Muscle of arm (tissue), 1 donor: ENCODE measurements at regions not wholly inside any gene's neighbourhood (a gene's known extent, or its start where the extent isn't known, plus 50 kb on each side); places are given as distances from the start of the nearest gene placed in this dataset.
"Not testable (repeated sequence)": the region's sequence is repeated elsewhere in the genome, so short reads cannot be mapped to it uniquely, and the experiment has no call there.

ENCODE experiments used
- DNase-seq: peaks from one replicate; pipeline ENCODE4 v3.0.0-alpha.2; 2013

DNA sequence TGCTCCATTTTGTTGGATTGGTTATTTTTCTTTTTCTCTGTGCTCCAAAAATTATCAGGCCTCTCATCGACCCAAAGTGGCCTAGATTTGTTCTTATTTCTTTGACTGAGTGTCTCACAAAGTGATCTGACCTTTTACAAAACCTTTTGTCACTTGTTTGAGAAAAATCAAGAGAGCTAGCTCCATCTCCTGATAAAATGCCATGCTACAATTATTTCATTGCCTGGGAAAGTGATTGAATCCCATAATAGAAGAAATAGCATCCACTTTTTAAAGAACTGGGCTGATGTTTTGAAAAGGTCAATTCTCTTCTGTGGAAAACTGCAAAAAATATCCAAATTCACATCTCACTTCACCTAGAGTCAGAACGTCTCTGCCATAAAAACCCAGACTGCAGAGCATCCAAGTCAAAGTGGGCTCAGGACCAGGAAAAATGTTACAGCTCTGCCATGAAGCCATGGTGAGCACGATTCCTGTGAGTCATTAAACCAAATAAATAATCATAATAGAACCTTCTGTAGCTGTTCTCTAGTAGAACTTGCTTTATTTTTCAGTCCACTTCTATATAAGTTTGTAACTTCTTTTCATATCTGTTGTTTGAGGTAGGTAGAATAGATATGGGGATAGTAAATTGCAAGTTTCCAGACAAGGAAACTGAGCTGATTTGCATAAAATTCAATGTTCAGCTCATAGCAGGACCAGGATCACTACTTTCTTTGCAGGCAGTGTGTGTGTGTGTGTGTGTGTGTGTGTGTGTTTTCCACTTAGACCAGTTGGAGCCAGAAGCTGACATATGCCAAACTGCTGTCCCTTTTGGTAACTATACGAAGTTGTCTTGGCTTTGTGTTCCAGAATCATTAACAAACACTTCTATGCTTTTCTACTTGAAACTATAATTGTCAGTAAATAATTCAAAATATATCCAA is 632.5 kb upstream of the ANKRD30A start:
- peak; percentile 67 for DNase-seq

DNA sequence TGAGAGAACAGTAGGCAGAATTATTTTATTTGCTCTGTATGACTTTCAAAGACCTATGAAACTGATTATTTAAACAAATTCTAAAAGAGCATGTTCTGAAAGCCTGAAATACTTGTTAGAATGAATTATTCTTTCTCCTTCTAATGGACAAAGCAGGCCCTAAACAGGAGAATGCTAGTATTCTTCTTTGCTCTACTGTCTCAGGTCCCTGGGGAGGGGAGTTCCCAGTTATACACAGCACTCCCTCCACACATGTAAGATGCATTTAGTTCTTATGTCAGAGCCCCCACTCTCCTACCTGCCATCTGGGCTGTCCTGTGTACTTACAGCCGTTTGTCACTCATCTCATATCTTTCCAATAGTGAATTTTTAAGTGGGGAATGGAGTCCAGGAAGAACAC is 633.5 kb upstream of the ANKRD30A start:
- no peak for DNase-seq

DNA sequence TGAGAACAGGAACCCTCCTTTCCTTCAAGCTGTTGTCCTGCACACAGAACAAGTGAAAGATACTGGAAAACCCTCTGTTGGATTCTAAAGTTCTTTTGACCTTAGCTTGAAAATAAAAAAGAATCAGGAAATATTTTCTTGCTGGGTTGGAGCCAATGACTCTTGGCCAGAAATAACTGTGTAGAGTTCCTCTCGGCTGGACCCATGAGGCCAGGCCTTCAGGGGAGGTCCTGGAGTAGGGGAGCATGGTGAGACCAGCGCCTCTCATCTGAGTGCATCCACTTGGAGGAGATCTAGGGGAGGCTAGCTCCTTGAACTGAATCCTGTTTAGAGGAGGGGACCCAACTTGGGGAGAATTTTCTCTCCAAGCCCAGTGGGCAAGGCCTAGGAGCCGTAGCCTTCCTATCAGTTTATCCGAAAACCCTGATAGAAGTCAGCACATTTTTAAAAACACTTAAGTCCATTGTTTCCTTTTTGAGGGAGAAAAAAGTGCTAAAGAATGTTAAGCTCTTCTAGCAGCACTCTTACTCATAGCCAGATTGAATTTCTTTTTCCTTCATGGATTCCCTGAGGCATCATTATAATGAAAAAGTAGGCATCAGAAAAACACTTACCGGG is 635.7 kb upstream of the ANKRD30A start:
- peak; percentile 69 for DNase-seq

DNA sequence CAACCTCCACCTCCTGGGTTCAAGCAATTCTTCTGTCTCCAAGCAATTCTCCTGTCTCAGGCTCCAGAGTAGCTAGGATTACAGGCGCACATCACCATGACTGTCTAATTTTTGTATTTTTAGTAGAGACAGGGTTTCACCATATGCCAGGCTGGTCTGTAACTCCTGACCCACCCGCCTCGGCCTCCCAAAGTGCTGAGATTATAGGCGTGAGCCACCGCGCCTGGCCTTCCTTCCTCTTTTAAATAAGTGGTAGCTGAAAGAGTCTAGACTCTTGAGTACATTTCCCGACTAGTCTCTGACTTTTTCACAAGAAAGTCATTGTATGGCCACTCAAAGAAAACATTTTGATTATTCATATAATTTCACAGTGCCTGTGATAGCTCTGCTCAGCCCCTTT is 636.2 kb upstream of the ANKRD30A start:
- DNase-seq, result no peak

DNA sequence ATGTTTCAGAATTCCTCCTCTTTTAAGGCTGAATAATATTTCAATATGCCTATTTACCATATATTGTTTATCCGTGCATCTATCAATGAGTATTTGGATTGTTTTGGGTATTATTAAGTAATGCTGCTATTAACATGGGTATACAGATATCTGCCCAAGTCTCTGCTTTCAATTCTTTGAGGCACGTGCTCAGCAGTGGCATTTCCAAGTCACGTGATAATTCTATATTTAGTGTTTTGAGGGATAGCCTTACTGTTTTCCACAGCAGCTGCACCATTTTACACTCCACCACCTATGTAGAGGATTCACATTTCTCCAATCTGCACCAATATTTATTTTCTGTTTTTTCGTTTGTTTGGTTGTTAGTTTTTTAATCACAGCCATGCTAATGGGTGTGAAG is 636.8 kb upstream of the ANKRD30A start:
- DNase-seq, result no peak

DNA sequence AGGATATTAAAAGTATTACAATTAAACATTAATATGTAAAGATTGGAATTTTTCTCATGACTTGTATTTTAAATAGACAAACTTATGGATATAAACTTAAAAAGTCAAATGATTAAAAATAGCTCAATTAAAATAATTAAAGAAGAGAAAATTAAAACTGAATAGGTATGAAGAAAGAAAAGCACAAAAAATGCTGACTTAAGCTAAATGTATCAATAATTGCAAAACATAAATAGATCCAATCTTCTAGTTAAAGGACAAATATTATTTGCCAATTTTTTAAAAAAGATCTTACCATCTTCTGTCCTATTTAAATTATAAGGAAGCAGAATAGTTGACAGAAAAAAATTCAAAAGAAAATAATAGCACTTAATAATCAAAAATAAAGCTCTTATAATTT is 646.3 kb upstream of the ANKRD30A start:
- no peak for DNase-seq

DNA sequence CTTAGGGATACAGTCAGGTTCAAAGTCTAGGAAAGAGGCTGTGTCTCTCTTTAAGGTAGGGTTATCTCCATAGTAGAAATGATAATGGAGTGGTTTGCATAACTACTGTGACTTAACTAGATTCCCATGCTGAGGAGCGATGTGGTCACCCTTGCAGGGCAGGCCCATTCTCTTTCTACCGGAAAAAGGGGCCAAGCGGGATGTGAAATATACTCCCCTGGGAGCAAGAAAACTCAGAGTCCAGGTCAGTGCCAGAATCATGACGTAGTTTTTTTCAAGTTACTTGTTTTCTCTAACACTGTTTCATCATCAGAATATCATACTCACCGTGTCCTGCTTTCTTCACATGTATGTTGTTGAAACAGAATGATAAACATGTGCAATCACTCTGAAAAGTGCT is 649.0 kb upstream of the ANKRD30A start:
- DNase-seq, result no peak

DNA sequence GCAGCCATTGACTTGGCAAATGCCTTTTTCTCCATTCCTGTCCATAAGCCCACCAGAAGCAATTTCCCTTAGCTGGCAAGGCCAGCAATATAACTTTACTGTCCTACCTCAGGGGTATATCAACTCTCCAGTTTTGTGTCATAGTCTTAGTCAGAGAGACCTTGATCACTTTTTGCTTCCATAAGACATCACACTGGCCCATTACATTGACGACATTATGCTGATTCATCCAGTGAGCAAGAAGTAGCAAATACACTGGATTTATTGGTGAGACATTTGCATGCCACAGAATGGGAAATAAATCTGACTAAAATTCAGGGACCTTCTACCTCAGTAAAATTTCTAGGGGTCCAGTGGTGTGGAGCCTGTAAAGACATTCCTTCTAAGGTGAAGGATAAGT is 649.7 kb upstream of the ANKRD30A start:
- DNase-seq, result no peak

DNA sequence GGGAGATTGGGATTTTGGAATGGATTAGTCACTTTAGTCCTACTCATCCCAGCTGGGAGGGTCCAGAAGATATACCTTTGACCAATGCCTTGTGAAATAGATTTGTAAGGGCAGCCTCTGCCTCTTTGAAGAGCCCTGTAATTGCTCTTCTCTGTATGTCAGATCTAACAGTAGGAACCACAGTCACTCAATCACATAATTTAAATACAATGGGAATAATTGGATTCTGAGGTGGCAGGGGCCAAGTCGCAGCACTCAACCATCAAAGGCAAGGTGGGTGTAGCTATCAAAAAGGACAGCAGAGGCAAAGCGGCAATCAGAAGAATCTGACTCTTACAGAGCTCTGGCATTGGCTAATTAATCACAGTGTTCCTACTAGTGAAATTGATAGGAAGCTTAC is 650.9 kb upstream of the ANKRD30A start:
- DNase-seq, result no peak

DNA sequence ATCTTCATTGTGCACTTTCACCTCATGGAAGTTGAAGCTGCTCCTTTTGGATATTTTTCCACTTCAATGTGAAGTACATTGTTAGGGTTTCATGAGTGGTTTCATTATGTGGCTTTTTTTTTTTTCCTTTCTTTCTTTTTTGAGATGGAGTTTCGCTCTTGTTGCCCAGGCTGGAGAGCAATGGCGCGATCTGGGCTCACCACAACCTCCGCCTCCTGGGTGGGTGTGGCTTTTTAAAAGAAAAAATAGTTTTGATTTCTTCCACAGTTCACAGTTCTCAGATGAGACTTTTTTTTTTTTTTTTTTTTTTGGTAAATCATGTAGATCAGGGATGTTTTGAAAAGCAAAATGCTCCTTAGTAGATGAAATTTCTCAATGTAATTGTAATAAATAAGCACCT is 652.3 kb upstream of the ANKRD30A start:
- DNase-seq, result no peak

DNA sequence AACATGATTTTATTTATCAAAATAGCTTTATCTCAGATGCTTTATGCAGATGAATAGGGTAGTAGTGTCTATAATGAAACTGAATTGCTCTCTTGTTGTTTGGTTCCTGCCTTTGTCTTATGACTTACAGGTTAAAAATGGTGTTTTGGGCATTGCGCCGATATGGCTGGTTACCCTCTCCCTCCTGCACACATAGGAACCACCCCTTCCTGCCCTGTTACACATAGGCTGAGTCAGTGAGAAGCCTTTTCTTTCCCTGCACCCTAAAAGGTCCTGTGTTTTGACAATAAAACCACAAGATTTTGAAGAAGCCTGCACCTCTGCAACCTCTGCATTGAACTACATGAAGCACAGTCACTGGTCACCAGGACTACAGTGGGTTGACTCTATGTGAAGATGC is 655.8 kb upstream of the ANKRD30A start:
- no peak for DNase-seq

DNA sequence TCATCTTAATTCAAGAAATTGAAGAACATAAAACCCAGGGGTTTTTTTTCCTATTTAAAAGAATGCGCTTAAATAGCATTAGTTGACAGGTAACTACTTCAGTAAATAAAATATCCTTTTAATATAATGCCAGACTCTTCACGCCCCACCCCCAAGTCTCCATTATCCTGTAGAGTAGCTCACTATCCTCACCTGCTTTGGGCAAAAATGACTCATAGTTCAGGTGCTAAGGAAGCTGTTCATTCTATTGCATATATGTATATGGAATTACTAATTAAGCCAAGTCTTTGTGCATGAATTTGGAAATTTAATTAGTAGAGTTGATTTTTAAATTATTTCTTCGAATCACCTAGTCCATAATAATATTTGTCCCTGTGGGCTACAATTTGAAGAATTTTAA is 656.8 kb upstream of the ANKRD30A start:
- no peak for DNase-seq

DNA sequence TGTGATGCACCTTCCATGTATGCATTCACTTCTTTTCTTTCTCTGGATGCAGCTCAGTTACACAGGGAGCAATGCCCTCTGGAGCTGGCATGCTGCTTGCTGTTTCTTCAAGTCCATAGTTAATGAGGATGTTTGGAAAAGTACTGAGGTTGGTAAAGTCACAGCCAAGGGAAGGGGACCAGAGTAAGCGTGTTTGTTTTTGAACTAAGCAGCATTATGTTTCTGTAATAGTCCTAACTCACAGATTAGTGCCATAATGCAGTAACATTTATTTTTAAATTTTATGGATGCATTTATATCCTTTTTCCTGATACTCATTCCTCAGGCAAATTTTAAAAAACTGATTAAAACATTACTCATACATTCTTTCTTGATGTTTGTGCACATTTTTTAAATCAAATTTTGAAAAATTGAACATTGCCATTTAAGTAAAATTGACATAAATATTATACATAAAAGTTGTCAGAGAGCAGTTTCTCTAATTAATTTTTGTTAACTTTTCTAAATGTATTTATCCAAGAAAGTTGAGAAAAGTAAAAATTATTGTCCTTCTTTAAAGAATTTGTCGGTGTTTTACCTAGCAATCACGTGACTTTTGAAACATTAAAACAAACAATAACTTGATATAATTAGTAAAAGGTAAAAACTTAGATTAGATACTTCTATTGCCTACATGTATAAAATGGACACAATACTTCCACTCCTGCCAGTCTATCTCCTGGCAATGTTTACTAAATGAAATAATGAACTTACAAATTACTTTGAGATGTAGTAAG is 659.6 kb upstream of the ANKRD30A start:
- DNase-seq, result no peak

DNA sequence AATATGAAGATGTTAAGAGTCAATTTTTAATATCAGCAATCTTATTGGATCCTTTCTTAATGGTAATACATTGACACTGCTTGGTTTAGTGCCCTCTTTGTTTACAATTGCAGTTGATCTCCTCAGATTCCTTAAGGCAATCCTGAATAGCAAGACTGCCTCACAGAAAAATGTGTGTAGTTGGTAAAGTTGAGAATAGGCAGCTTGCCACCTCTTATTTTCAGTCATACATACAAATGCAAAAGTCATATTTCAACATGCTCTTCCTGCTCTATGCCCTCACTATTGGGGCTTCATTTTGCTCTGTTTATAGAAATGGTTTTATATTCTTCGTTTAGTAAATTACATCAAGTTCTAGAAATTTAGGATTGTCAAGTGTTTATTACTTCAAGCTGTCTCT is 661.1 kb upstream of the ANKRD30A start:
- no peak for DNase-seq

DNA sequence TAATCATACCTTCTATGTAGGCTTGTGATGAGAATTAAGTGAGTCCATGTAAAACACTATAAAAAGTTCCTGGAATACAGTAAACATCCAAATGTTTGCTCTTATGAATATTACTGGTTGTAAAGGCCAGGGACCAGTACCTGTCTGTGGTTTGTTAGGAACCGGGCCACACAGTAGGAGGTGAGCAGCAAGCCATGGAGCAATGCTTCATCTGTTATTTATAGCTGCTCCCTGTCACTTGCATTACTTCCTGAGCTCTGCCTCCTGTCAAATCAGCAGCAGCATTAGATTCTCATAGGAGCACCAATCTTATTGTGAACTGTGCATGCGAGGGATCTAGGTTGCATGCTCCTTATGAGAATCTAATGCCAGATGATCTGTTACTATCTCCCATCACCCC is 662.0 kb upstream of the ANKRD30A start:
- no peak for DNase-seq

DNA sequence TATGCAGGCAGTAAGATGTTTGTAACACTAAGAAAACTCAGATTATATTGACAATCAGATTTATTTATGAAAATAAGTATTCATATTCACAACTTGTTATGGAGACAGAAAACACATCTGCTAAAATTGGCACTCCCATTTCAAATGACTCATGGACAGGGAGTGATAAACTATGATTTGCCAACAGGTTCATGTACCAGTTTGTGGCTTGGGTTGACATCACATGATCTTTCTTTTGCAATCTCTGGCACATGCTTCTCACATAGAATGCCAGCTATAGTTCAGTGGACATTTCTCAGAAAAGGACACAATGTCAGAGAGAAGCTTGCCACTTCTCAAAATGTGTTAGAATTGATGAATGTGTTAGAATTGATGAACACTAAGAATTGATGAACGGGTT is 663.2 kb upstream of the ANKRD30A start:
- DNase-seq, result no peak

DNA sequence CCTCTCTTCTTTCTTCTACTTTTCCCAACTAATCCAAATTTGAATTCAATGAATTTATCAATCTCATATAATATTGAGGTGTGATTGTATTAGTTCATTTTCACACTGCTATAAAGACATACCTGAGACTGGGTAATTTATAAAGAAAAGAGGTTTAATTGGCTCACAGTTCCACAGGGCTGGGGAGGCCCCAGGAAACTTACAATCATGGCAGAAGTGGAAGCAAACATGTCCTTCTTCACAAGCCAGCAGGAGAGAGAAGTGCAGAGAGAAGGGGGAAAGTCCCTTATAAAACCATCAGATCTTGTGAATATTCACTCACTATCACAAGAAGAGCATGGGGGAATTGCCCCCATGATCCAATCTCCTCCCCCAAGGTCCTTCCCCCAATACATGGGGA is 667.0 kb upstream of the ANKRD30A start:
- DNase-seq, result not testable (repeated sequence)

DNA sequence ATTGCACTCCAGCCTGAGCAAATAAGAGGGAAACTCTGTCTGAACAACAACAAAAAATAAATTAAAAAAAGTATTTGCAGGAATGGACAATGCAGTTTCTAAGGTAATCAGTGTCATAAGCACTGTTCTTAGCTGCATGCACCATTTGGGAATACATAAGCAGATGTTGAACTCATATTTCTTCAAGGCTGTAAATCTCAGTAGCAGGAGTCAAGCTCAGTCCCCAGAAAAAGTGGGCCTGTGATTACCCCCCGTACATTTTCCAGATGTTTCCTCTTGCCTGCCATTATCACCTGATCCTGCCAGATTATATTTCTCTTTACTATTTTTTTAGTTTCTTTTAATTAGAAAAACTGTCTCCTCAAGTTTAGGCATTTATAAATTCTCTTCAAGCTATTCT is 667.6 kb upstream of the ANKRD30A start:
- DNase-seq, result peak; percentile 61

DNA sequence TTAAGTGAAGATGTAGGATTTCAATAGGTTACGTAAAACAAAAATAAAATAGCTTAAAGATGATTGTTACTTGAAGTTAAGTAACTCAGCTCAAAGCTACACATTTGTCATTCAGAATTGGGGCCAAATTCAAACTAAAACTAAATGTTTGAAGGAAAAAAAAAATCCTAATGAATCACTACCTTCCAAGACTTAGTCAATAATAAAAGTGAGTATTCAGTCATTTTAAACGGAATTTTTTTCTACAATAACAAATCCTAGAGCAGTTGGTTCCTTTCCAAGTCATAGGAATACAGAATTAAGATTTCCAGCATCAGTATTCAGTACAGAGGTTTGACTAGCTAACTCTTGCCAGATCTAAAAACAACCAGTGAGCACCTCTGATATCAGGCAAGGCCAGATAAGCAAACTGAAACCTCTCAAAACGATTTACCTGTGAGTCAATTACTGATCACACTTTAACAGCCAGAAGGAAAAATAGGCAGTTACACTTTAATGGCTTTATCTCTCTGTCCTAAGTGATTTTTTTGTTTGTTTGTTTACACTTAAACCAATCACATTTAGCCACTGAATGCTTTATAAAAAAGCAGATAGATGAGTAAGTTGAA is 669.8 kb upstream of the ANKRD30A start:
- DNase-seq, result no peak

DNA sequence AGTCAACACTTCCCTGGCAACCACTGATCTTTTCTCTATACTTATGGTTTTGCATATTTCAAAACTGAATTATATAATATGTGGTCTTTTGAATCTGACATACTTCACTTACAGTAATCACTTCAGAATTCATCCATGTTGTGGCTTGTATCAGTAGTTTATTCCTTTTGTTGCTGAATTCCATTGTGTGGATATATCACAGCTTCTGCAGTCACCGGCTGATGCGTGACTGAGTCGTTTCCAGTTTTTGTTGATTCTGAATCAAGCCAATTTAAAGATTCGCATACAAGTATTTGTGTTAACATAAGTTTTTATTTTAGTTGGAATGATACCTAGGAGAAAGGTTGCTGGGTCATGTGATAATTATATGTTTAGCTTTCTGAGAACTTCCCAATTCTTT is 672.5 kb upstream of the ANKRD30A start:
- no peak for DNase-seq

DNA sequence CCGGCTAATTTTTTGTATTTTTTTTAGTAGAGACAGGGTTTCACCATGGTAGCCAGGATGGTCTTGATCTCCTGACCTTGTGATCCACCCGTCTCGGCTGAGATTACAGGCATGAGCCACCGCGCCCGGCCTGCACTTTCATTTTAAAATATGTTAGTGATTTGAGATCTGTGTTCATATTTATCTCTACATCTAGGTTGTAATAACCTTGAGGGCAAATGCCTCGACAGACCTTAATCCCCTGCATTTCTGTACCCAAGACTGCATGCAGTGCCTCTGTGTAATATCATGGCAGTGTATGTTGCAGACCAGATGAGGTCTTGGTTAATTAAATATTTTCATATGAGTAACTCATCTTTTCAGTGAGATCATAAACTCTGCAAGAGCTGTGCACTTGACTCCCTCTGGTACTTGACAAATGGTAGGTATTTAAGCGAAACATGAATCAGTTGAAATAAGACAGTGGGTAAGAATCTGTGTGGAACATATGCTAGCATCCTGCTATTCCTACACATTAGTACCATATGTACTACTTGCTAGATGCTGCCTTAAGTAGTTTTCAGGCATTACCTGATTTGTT is 673.9 kb upstream of the ANKRD30A start:
- DNase-seq, result no peak

DNA sequence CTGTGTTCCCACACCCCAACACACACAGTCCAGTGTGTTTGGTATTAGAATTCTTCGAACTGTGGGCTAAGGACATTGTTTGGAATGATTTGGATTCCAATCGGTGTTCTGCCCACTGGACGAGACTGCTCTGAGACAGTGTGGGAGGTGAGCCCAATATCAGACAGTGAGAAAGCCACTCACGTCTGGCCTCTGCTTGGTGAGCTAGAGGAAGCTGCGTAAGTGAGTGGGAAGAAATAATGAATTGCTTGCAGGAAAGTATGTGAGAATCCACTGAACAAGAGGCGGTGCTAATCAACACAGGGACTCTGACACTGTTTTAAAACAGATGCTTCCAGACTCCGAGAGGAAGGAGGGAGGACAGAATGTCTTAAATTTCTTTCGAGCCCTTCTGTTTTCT is 675.0 kb upstream of the ANKRD30A start:
- no peak for DNase-seq
